ENCODE measurements at regions not wholly inside any gene's neighbourhood (a gene's known extent, or its start where the extent isn't known, plus 50 kb on each side); places are given as distances from the start of the nearest gene placed in this dataset.

DNA sequence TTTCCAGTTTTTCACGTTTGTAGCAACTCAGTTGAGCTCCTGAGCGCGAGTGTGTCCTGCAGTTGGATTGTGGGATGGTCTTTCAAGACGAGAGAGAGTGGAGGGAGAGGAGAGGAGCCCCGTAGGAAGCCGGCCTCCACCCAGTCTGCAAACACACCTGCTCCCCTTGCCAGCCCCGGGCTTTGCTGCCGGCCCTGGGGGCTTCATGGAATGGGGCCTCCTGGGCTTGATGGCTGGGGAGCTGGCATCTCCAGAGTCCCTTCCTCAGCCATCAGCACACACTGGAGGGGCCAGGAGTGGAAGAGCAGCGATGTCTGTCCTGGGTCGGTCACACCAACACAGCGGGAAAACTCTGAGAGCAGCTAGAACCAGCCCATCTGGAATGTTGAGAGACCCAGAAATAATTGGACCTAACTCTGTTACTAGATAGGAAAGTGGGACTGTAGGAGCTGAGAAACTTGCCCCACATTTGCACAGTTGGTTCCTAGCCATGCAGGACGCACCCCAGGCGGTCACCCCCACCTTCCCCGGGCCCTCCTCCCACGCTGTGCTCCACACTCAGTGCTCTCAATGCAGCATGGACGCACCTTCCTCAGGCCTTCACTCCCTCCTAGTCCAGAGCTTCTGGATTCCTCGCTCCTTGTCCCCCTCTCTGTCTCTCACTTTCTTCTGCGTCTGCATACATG is 69.6 kb downstream of the PTGR3 start:
- TF ChIP-seq, protein P1, sequence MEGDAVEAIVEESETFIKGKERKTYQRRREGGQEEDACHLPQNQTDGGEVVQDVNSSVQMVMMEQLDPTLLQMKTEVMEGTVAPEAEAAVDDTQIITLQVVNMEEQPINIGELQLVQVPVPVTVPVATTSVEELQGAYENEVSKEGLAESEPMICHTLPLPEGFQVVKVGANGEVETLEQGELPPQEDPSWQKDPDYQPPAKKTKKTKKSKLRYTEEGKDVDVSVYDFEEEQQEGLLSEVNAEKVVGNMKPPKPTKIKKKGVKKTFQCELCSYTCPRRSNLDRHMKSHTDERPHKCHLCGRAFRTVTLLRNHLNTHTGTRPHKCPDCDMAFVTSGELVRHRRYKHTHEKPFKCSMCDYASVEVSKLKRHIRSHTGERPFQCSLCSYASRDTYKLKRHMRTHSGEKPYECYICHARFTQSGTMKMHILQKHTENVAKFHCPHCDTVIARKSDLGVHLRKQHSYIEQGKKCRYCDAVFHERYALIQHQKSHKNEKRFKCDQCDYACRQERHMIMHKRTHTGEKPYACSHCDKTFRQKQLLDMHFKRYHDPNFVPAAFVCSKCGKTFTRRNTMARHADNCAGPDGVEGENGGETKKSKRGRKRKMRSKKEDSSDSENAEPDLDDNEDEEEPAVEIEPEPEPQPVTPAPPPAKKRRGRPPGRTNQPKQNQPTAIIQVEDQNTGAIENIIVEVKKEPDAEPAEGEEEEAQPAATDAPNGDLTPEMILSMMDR (conservative IDR thresholded peaks at IDR 0.05; ENCODE audit: low read depth, low read length): no peak
- no peak for TF ChIP-seq POLR2A (IDR thresholded peaks at IDR 0.05; ENCODE audit: low read depth, low read length)
- no peak for TF ChIP-seq SMC3 (IDR thresholded peaks at IDR 0.05; ENCODE audit: low read depth, low read length)
- TF ChIP-seq MXI1 (IDR thresholded peaks at IDR 0.05; ENCODE audit: borderline replicate concordance, low read depth, low read length): no peak
- TF ChIP-seq RFX5 (IDR thresholded peaks at IDR 0.05; ENCODE audit: low read depth, low read length): no peak
- TF ChIP-seq, protein P2, sequence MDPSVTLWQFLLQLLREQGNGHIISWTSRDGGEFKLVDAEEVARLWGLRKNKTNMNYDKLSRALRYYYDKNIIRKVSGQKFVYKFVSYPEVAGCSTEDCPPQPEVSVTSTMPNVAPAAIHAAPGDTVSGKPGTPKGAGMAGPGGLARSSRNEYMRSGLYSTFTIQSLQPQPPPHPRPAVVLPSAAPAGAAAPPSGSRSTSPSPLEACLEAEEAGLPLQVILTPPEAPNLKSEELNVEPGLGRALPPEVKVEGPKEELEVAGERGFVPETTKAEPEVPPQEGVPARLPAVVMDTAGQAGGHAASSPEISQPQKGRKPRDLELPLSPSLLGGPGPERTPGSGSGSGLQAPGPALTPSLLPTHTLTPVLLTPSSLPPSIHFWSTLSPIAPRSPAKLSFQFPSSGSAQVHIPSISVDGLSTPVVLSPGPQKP (IDR thresholded peaks at IDR 0.05; ENCODE audit: borderline replicate concordance, low read depth, low read length): no peak
- TF ChIP-seq CEBPB (IDR thresholded peaks at IDR 0.05; ENCODE audit: low read depth, low read length): no peak
- TF ChIP-seq FOS (IDR thresholded peaks at IDR 0.05; ENCODE audit: low read depth, low read length): no peak
- TF ChIP-seq MAFK (IDR thresholded peaks at IDR 0.05; ENCODE audit: low read depth, low read length): no peak

Measured in IMR-90 (cell line).